IPS DF 19.7 (cell line): ENCODE measurements at regions not wholly inside any gene's neighbourhood (a gene's known extent, or its start where the extent isn't known, plus 50 kb on each side); places are given as distances from the start of the nearest gene placed in this dataset.

Source experiments
- DNase-seq: peaks from one replicate; pipeline ENCODE4 v3.0.0-alpha.2; 2013; ENCODE audit warnings: low read depth, low spot score

- DNase-seq: no peak
Measured at GRCh38 chr9:17018540-17019196, 116.2 kb upstream of the CNTLN start.

DNA sequence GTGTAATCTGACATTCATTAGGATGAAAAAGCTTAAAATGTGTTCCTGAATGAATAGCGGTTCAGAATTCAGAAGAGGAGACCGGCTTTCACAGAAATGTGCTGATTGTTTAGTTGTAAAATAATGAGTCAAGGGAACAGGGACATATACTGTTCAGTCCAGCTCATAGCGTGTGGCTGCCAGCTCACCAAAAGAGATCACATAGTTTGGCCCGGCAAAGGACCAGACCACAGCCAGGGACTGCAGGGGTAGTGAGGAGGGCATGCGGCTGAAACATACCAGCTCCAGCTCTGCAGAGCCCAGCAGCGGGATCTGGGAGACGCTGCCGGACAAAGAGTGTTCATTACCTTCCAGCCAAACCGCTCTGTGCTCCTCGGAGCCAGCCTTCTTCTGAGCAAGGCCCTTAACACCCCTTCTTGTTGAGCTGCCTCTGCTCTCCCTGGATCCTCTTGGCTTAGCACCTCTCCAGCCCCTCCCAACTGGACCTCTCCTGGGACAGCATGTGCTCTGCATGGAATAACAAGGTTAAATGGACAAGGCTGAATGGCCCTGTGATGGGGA, 116.8 kb upstream of the CNTLN start:
- no peak for DNase-seq

- DNase-seq: no peak
Measured at GRCh38 chr9:17013891-17014290, 120.9 kb upstream of the CNTLN start.

DNA sequence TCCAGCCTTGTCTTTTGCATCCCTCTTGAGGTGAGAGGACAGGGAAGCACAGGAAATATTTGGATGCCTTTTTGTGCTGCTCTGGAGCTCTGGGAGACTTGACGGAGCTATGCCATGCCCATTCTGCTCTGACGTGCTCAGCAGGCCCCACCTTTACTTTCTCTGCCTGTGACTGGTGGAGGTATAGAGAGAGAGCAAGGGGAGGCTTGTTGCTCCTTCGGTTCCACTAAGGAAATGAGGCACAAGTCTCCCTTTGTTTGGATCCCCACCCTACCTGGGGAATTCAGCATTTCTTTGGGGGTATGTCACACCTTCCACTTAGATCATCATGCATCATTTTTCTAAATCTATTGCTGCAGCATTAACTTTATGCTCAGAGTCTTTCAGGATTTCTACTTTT, 121.8 kb upstream of the CNTLN start:
- DNase-seq: no peak

DNA sequence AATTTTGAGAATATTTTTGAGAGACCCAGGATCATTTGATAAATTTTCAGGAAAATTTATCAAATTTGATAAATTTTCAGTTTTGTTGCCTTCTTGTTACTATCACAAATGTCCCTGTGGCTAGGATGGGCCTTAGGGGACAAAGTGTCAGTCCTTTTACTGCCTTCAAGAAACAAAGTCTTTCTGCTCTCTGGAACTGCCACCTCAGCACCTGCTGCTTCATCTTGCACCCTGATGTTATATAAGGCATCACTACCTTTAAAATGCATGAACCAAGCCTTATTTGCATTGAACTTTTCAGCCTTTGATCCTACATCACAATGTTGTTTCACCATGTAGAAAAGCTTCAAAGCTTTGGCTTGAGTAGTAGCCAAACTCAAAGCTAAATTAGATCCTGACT, 123.0 kb upstream of the CNTLN start:
- no peak for DNase-seq

- no peak for DNase-seq
Measured at GRCh38 chr9:17009071-17009470, 125.8 kb upstream of the CNTLN start.

DNA sequence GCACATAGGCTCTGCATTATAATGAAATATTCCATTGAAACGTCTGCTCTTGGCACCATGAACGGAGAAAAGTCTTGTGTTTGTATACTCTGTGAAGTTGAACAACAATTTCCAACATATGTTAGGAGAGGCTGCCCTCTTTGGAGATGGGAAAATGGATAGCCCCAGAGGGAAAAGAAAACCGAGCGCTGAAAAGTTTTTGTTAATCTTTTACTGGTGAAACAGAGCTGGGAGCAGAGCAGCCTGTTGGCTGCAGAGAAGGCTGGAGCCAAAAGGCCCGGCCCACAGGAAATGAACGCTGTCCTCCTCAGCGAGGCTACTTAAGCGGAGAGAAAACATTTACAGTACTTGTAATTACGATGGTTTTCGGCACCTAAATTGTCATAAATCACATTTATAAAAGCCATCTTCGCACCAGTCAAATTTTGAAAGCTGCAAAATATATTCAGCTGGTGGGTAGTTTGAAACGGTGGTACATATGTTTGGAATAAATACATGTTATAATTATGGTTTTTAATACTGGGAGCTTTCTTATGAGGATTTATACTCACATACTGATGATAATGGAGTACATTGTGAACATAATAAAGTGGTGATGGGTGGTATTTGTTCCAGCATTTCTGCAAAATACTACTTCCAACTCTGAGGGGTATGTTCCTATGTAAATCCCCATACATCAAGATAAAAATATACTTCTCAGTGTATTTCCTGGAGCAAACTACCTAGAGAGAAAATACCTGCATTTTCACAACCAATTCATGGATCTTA, 129.6 kb upstream of the CNTLN start:
- DNase-seq: no peak

GRCh38 chr9:17004500-17004899, 130.3 kb upstream of the CNTLN start:
- DNase-seq: no peak

- no peak for DNase-seq
Measured at GRCh38 chr9:17003576-17004240, 131.1 kb upstream of the CNTLN start.

GRCh38 chr9:16996901-16997491, 126.5 kb upstream of the BNC2 start:
- DNase-seq: no peak

DNA sequence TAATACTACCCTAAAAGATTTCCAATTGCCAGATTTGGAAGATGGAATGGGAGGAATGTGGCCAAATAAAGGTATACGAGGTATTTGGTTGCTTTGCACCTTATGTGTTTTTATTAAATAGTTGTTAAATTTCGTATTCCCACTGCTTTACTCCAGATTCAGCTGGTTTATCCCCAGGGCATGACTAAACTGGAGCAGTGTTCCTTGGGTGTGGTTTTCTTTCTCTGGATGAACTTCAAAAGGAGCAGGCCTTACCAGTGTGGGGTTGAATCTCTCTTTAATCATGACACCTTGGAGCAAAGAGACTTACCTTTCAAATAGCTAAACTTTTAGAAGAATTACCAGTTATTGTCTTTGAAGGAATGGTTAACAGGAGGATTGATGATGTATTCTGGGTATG, 121.7 kb upstream of the BNC2 start:
- DNase-seq: no peak

DNA sequence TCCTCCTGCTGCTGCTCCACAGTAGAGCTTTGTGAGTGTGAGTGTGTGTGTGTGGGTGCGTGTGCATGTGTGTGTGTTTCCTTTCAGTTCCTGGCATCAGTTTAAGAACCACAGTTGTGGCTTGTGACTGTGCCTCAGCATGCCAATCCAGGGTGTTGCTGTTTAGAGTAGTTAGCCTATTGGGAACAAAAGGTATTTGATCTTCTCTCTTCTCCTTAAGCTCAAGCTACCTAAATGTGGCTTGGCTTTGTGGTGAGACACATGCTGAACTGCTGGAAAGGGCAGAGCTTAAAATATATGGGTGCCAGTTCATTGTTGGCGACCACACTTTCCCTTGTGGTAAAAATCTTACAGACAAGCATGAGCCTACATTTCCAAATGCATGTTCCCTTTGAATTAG, 116.6 kb upstream of the BNC2 start:
- no peak for DNase-seq

DNA sequence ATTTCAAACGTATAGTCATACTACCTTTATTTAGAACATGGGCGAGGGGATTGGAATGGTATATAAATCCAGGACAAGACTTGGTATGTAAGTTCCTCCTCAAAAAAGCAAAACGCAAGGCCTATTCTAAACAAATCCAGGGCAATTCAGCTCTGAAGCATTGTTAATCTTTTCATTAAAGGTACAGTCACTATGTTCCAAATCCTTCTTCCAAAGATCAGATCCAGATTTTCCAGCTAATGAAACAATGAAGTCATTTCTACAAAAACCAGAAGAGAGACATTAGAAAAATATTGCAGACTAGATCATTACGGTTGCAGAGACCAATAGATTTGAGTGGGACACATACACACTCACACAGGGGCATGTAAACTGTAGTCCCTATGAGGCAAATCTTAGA, 116.1 kb upstream of the BNC2 start:
- DNase-seq: no peak

GRCh38 chr9:16985559-16986348, 115.3 kb upstream of the BNC2 start:
- DNase-seq: no peak

GRCh38 chr9:16982780-16983310, 112.4 kb upstream of the BNC2 start:
- no peak for DNase-seq

GRCh38 chr9:16976427-16976826, 106.0 kb upstream of the BNC2 start:
- DNase-seq: no peak

- no peak for DNase-seq
Measured at GRCh38 chr9:16974436-16974835, 104.0 kb upstream of the BNC2 start.

DNA sequence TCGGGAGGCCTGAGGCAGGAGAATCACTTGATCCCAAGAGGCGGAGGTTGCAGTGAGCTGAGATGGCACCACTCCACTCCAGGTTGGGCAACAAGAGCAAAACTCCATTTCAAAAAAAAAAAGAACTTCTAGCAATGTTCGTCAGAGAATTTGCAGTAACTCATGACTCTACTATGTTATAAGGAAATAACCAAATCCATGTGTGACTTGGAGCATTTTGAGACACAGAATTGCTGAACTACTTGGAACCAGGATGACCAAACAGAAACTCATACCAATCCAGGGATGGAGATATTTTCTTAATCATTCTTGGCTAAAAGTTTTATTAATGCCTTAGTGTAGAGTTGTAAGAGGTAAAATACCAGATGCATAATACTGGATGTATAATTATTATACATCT, 99.9 kb upstream of the BNC2 start:
- DNase-seq: no peak

- no peak for DNase-seq
Measured at GRCh38 chr9:16964228-16964627, 93.8 kb upstream of the BNC2 start.

GRCh38 chr9:16960084-16960483, 89.6 kb upstream of the BNC2 start:
- DNase-seq: no peak

GRCh38 chr9:16959391-16959790, 88.9 kb upstream of the BNC2 start:
- DNase-seq: no peak
